Gastroesophageal sphincter (tissue), 3 donors: ENCODE measurements at regions not wholly inside any gene's neighbourhood (a gene's known extent, or its start where the extent isn't known, plus 50 kb on each side); places are given as distances from the start of the nearest gene placed in this dataset.

ENCODE experiments used
- EP300 ChIP-seq: sonication (generic); formaldehyde crosslinking; IDR thresholded peaks from one replicate; pipeline ENCODE4 v1.6.1; 2017; ENCODE audit warnings: antibody characterized with exemption, mild to moderate bottlenecking
- POLR2A ChIP-seq, 2 donors: fragments of 450-650 bp; IDR thresholded peaks; one replicate each; pipeline ENCODE4 v1.6.1; 2017; ENCODE audit warnings: antibody characterized with exemption in 2 of 2, mild to moderate bottlenecking in 2 of 2, moderate library complexity in 1 of 2
- POLR2AphosphoS5 ChIP-seq: sonication (generic); formaldehyde crosslinking; IDR thresholded peaks from one replicate; pipeline ENCODE4 v1.6.1; 2017; ENCODE audit warnings: antibody characterized with exemption
- TF ChIP-seq, protein P1 (sequence below), 4 experiments: fragments of 200-600 bp in 2 of 4; fragments of 450-650 bp in 2 of 4; sonication (generic) in 1 of 4; IDR thresholded peaks; one replicate each; pipeline ENCODE4 v1.5.1; 2017 to 2019; ENCODE audit warnings: antibody characterized with exemption in 4 of 4, mild to moderate bottlenecking in 2 of 4, moderate library complexity in 2 of 4

DNA sequence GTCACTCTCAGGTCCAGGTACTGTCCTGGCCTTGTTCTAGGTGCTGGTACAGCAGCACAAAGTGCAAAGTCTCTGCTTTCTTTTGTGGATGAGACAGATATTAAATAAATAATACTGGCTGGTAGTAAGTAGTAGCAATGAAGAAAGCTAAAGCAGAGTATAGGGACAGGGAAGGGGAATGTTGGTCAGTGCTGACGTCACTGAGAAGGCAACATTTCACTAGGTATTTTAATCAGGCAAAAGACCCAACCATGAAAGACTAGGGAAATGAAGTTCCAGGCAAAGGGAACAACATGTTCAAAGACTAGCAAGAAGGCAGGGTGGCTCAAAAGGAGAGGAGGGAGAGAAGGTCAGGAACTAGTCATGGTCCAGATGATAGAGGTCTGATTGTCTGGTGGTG is 388.2 kb downstream of the YTHDC2 start:
- TF ChIP-seq, protein P1, sequence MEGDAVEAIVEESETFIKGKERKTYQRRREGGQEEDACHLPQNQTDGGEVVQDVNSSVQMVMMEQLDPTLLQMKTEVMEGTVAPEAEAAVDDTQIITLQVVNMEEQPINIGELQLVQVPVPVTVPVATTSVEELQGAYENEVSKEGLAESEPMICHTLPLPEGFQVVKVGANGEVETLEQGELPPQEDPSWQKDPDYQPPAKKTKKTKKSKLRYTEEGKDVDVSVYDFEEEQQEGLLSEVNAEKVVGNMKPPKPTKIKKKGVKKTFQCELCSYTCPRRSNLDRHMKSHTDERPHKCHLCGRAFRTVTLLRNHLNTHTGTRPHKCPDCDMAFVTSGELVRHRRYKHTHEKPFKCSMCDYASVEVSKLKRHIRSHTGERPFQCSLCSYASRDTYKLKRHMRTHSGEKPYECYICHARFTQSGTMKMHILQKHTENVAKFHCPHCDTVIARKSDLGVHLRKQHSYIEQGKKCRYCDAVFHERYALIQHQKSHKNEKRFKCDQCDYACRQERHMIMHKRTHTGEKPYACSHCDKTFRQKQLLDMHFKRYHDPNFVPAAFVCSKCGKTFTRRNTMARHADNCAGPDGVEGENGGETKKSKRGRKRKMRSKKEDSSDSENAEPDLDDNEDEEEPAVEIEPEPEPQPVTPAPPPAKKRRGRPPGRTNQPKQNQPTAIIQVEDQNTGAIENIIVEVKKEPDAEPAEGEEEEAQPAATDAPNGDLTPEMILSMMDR (IDR thresholded peaks at IDR 0.05) = no peak
- no peak for TF ChIP-seq POLR2A (IDR thresholded peaks at IDR 0.05)
- TF ChIP-seq EP300 = no peak
- TF ChIP-seq POLR2AphosphoS5 = no peak
